Bronchial epithelial cell (primary cell): ENCODE measurements at regions not wholly inside any gene's neighbourhood (a gene's known extent, or its start where the extent isn't known, plus 50 kb on each side); places are given as distances from the start of the nearest gene placed in this dataset.
A peak's percentile ranks its signal among the peaks of the same experiment; 100 is the strongest.

ENCODE experiments used
- DNase-seq: peaks from one replicate; pipeline ENCODE4 v3.0.0-alpha.2; 2010; ENCODE audit warnings: low read depth
- FAIRE-seq: peaks from 2 replicates; lab custom pipeline; 2011; peaks lifted over from hg19 to GRCh38; lab: Jason Lieb, UNC
- H3K27me3 ChIP-seq: 2 replicates; pipeline ENCODE4 v1.5.1; 2011; ENCODE audit warnings: low read length; ENCODE audit not compliant: control insufficient read depth, insufficient read depth
- H3K36me3 ChIP-seq: 2 replicates; pipeline ENCODE4 v1.5.1; 2011; ENCODE audit warnings: low read length; ENCODE audit not compliant: control insufficient read depth, insufficient read depth
- H3K4me3 ChIP-seq: 2 replicates; pipeline ENCODE4 v1.5.1; 2011; ENCODE audit warnings: mild to moderate bottlenecking, low read depth, low read length, control low read depth
- TF ChIP-seq, protein P1 (sequence below): IDR thresholded peaks from 2 replicates; pipeline ENCODE4 v1.5.1; 2011; ENCODE audit warnings: mild to moderate bottlenecking, moderate library complexity, low read length, control low read depth, inconsistent platforms; ENCODE audit not compliant: insufficient read depth, severe bottlenecking

DNA sequence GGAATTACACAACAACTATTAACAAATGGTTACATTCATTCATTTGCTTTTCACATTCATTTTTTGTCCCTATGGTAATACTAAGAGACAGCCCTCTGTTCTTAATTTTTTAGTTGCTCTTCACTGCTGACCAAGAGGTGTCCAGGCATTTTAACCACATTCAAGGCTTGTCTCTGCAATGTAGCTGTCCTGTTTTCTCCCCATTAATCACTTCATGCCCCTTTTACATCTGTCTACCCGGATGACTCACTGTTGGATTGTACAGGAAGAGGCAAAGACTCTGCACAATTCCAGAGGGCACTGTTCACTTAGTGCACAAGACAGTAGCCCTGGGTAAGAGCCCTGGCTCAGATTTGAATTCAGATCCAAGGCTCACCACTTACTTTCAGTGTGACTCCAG is 168.5 kb downstream of the NOC3L start:
- Histone ChIP-seq H3K27me3 (no peaks in the 10 kb centered on the region), H3K4me3 (no peak overlapping the region), H3K36me3 (no peaks in the 10 kb centered on the region)
- no peak for FAIRE-seq
- TF ChIP-seq, protein P1, sequence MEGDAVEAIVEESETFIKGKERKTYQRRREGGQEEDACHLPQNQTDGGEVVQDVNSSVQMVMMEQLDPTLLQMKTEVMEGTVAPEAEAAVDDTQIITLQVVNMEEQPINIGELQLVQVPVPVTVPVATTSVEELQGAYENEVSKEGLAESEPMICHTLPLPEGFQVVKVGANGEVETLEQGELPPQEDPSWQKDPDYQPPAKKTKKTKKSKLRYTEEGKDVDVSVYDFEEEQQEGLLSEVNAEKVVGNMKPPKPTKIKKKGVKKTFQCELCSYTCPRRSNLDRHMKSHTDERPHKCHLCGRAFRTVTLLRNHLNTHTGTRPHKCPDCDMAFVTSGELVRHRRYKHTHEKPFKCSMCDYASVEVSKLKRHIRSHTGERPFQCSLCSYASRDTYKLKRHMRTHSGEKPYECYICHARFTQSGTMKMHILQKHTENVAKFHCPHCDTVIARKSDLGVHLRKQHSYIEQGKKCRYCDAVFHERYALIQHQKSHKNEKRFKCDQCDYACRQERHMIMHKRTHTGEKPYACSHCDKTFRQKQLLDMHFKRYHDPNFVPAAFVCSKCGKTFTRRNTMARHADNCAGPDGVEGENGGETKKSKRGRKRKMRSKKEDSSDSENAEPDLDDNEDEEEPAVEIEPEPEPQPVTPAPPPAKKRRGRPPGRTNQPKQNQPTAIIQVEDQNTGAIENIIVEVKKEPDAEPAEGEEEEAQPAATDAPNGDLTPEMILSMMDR = peak; percentile 13
- DNase-seq = peak; percentile 84

DNA sequence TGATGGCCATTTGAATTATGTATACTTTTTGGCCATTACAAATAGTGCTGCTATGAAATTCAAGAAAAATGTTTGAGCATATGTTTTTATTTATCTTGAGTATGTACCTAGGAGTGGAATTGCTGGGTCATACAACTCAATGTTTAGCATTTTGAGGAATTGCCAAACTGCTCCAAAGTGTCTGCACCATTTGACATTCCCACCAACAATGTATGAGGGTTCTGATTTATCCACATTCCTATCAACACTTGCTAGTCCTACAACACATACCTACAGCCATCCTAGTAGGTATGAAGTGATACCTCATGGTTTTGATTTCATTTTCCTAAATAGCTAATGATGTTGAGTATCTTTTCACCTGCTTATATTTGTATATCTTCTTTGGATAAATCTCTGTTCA is 165.5 kb downstream of the NOC3L start:
- DNase-seq (no peak), FAIRE-seq (no peak)
- Histone ChIP-seq H3K4me3 (no peak overlapping the region), H3K27me3 (no peaks in the 10 kb centered on the region), H3K36me3 (no peaks in the 10 kb centered on the region)
- TF ChIP-seq, protein P1 = no peak

DNA sequence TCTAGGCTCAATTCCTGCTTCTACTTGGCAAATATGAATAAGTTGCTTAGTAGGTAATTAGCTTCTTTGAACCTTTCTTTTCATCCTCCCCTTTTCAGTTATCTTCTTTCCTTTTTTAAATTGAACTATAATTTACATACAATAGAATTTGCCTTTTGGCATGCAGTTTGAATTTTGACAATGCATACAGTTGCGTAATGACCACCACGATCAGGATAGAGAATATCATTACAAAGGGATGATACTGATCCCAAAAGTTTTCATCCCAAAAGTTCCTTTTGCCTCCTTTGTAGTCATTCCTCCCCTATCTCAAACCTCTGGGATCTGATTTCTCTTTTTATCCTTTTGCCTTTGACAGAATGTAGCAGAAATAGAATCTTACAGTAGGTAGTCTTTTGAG is 164.4 kb downstream of the NOC3L start:
- TF ChIP-seq, protein P1 = no peak

DNA sequence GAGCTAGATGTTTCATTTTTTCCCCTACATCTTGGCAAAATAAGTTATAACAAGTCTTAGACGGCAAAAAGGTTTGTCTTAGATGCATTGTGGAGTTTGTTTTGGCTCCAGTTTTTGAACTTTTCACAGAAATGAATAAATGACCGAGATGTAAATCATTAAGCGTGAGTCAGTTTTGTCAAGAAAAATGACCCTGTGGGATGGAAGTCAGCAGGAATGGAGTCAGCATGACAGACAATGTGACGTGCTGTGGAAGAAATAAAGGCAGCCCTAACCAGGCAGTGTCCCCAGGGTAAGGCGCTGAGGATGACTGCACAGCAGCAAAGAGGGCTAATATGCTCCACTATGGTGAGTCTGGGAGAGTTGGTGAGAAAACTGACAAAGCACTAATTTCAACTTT is 163.2 kb downstream of the NOC3L start:
- TF ChIP-seq, protein P1 = no peak
- Histone ChIP-seq H3K27me3 (no peaks in the 10 kb centered on the region), H3K36me3 (no peaks in the 10 kb centered on the region), H3K4me3 (no peak overlapping the region)
- no peak for FAIRE-seq
- DNase-seq = peak; percentile 16

More for the DNA sequence above, 164.4 kb downstream of the NOC3L start:
- FAIRE-seq (no peak), DNase-seq (no peak)
- H3K4me3 ChIP-seq = no peak overlapping the region
- no peaks in the 10 kb centered on the region for H3K36me3 ChIP-seq
- no peaks in the 10 kb centered on the region for H3K27me3 ChIP-seq

DNA sequence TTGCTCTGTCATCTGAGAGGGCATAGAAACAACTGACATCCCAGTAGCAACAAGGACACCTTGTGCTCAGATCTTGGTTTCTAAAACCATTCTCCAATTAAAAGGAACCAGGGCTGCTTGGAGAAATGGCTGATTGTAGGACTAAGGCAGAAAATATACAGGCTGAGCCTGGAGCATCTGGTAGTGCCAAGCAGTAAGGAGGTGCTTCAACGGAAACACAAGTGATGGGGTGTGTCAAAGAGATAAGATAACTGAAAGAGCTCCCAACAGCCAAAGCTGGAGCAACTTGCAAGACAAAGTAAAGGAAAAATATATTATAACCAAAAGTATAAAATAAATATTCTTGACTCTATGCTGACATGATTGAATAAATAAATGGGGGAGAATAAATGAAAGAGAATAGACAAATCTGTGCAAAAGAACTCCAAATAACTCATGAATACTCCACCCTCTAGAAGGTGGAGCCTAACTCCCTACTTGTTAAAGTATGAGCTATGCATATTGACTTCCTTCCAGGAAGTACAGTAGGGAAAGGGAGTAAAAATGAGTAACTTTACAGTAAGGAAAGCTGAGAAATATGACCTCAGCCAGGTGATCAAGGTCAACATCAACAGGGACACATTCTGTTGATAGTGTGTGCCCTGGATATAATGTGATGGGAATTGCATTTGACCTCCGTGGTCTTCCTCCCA is 162.4 kb downstream of the NOC3L start:
- DNase-seq = peak; percentile 15
- TF ChIP-seq, protein P1 = no peak
- Histone ChIP-seq H3K27me3 (no peaks in the 10 kb centered on the region), H3K36me3 (no peaks in the 10 kb centered on the region), H3K4me3 (no peak overlapping the region)
- no peak for FAIRE-seq

DNA sequence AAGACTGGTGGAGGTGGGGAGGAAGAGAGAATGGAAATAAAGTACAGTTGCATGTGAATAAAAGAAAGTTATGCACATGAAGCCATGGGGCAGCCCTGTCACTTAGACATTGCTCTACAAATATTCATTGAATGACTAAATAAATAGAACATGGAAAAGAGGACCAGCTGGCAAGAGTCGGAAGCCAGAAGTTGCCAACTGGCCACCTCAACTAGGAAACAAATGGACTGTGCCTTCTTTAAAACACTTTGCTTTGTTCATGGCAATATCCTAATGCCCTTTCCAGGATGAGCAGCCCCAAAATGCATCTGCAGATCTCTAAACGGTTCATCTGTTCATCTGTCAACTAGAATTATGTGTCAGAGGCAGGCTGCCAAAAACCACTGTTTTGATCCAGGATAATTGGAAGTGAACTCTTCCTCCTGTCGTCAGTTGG is 157.3 kb downstream of the NOC3L start:
- no peak for FAIRE-seq
- DNase-seq = no peak
- H3K27me3 ChIP-seq = no peaks in the 10 kb centered on the region
- H3K4me3 ChIP-seq = no peak overlapping the region
- no peaks in the 10 kb centered on the region for H3K36me3 ChIP-seq
- TF ChIP-seq, protein P1 = no peak
